ENCODE measurements at regions not wholly inside any gene's neighbourhood (a gene's known extent, or its start where the extent isn't known, plus 50 kb on each side); places are given as distances from the start of the nearest gene placed in this dataset.

- TF ChIP-seq EZH2 (IDR thresholded peaks at IDR 0.05; ENCODE audit: borderline replicate concordance, low read length) (no peak), CTCF (conservative IDR thresholded peaks at IDR 0.05 in 1 of 2, IDR thresholded peaks at IDR 0.05 in 1 of 2; ENCODE audit: extremely low read depth in 1 of 2, insufficient read depth in 1 of 2, low read depth in 1 of 2, low read length in 2 of 2) (peak in 1 of 2 donors; percentile 17)
These were observed 382.2 kb upstream of the HNRNPA3 start for GRCh38 chr2:176830362-176830761.
